ENCODE measurements at regions not wholly inside any gene's neighbourhood (a gene's known extent, or its start where the extent isn't known, plus 50 kb on each side); places are given as distances from the start of the nearest gene placed in this dataset.

GRCh38 chr18:78681934-78682333 is 297.7 kb upstream of the SALL3 start (continued):
- TF ChIP-seq, protein P1, sequence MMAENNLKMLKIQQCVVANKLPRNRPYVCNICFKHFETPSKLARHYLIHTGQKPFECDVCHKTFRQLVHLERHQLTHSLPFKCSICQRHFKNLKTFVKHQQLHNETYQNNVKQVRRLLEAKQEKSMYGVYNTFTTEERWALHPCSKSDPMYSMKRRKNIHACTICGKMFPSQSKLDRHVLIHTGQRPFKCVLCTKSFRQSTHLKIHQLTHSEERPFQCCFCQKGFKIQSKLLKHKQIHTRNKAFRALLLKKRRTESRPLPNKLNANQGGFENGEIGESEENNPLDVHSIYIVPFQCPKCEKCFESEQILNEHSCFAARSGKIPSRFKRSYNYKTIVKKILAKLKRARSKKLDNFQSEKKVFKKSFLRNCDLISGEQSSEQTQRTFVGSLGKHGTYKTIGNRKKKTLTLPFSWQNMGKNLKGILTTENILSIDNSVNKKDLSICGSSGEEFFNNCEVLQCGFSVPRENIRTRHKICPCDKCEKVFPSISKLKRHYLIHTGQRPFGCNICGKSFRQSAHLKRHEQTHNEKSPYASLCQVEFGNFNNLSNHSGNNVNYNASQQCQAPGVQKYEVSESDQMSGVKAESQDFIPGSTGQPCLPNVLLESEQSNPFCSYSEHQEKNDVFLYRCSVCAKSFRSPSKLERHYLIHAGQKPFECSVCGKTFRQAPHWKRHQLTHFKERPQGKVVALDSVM (CRISPR knock-in tag; IDR thresholded peaks at IDR 0.05), result no peak
- TF ChIP-seq KDM1A (CRISPR knock-in tag; IDR thresholded peaks at IDR 0.05), result no peak
- TF ChIP-seq MZF1 (CRISPR knock-in tag; IDR thresholded peaks at IDR 0.05; ENCODE audit: borderline replicate concordance), result no peak
- no peak for TF ChIP-seq ZNF20 (CRISPR knock-in tag; IDR thresholded peaks at IDR 0.05)
- TF ChIP-seq ZNF558 (CRISPR knock-in tag; IDR thresholded peaks at IDR 0.05; ENCODE audit: borderline replicate concordance), result no peak

DNA sequence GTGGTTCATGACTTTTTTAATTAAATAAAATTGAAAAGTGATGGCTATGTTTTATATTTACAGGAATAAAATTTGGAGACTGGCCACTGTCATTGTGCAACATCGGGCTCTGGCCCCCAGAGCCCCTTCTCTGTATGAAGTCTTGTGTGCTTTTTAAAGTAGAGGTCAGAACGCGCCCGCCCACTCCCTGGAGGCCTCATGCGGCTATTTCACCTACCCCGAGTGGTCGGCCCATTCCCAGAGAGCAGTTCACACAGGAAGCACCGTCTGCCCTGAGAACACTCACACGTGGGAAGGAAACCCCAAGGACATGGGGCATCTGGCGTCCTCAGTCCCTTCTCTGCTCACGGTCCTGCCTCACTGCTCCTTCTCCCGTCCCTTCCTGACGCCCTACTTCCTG is 296.9 kb upstream of the SALL3 start:
- Histone ChIP-seq H3K4me1 (ENCODE audit: insufficient read depth, low read length) (no peaks in the 10 kb centered on the region), H3K9ac (ENCODE audit: insufficient read depth, low read depth, low read length) (no peak overlapping the region), H3K79me2 (ENCODE audit: insufficient read depth, low read length) (no peaks in the 10 kb centered on the region), H3K36me3 (replicated peaks in 1 of 2; ENCODE audit: control insufficient read depth in 1 of 2, insufficient read depth in 2 of 2, low read length in 2 of 2) (no peaks in the 10 kb centered on the region), H3K4me3 (replicated peaks in 1 of 3; ENCODE audit: insufficient read depth in 1 of 3, low read depth in 2 of 3, low read length in 3 of 3) (no peak overlapping the region), H2AFZ (ENCODE audit: low read length) (no peak overlapping the region), H3K9me3 (ENCODE audit: low read length) (no peaks in the 10 kb centered on the region), H3K27me3 (ENCODE audit: control insufficient read depth in 1 of 2, insufficient read depth in 2 of 2, low read length in 2 of 2) (peaks cover 1 to 44% of the 10 kb centered on the region in 2 experiments; a peak in 4 of 5 replicates), H3K27ac (ENCODE audit: extremely low read length, insufficient read depth, low read length) (no peak overlapping the region), H3K4me2 (ENCODE audit: low read depth, low read length) (no peak overlapping the region), H4K20me1 (ENCODE audit: insufficient read depth, low read length) (peaks cover 3% of the 10 kb centered on the region; the same call in 1 of the 2 replicates)
- WGBS (ENCODE audit: low lambda C conversion rate), result 37% methylated on average over 13 of the region's 13 CpGs
- intact Hi-C loops (cut with micrococcal nuclease; ENCODE audit: unreplicated experiment) (no loop called here), in situ Hi-C loops (cut with HindIII; ENCODE audit: extremely low pct_ligation_motif_present, low pct_unique_long_range_greater_than_20kb) (no loop called here)
- BruUV-seq (replicated peaks), result no TSS peak
- DNase-seq (ENCODE audit: low spot score), result no peak
- ChIA-PET POLR2A (no interaction called here), CTCF (ENCODE audit: low intra/inter-chr PET ratio, low total read pairs) (no interaction called here)
- no peak for ATAC-seq
- no peak for FAIRE-seq
- TF ChIP-seq SPEN (CRISPR knock-in tag; IDR thresholded peaks at IDR 0.05; ENCODE audit: low read depth) (no peak), EEA1 (CRISPR knock-in tag; IDR thresholded peaks at IDR 0.05; ENCODE audit: borderline replicate concordance) (no peak), GPN1 (CRISPR knock-in tag; IDR thresholded peaks at IDR 0.05; ENCODE audit: borderline replicate concordance) (no peak), ZNF10 (CRISPR knock-in tag; IDR thresholded peaks at IDR 0.05; ENCODE audit: borderline replicate concordance, low read depth) (no peak), SNAI1 (CRISPR knock-in tag; IDR thresholded peaks at IDR 0.05; ENCODE audit: borderline replicate concordance) (no peak), HNRNPK (IDR thresholded peaks at IDR 0.05; ENCODE audit: low read depth, low read length, poor library complexity, severe bottlenecking) (no peak), ZNF512 (CRISPR knock-in tag; IDR thresholded peaks at IDR 0.05) (no peak)
- TF ChIP-seq, protein P1 (CRISPR knock-in tag; IDR thresholded peaks at IDR 0.05), result no peak
- TF ChIP-seq, protein P2, sequence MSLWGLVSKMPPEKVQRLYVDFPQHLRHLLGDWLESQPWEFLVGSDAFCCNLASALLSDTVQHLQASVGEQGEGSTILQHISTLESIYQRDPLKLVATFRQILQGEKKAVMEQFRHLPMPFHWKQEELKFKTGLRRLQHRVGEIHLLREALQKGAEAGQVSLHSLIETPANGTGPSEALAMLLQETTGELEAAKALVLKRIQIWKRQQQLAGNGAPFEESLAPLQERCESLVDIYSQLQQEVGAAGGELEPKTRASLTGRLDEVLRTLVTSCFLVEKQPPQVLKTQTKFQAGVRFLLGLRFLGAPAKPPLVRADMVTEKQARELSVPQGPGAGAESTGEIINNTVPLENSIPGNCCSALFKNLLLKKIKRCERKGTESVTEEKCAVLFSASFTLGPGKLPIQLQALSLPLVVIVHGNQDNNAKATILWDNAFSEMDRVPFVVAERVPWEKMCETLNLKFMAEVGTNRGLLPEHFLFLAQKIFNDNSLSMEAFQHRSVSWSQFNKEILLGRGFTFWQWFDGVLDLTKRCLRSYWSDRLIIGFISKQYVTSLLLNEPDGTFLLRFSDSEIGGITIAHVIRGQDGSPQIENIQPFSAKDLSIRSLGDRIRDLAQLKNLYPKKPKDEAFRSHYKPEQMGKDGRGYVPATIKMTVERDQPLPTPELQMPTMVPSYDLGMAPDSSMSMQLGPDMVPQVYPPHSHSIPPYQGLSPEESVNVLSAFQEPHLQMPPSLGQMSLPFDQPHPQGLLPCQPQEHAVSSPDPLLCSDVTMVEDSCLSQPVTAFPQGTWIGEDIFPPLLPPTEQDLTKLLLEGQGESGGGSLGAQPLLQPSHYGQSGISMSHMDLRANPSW (CRISPR knock-in tag; IDR thresholded peaks at IDR 0.05; ENCODE audit: borderline replicate concordance), result no peak
- TF ChIP-seq, protein P3, sequence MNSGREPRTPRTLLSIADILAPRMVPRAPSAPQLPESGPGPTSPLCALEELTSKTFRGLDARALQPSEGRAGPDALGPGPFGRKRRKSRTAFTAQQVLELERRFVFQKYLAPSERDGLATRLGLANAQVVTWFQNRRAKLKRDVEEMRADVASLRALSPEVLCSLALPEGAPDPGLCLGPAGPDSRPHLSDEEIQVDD (CRISPR knock-in tag; IDR thresholded peaks at IDR 0.05; ENCODE audit: borderline replicate concordance), result no peak

All from HepG2 (cell line).